C4-2B (cell line): ENCODE measurements at regions not wholly inside any gene's neighbourhood (a gene's known extent, or its start where the extent isn't known, plus 50 kb on each side); places are given as distances from the start of the nearest gene placed in this dataset.
"Not testable (repeated sequence)": the region's sequence is repeated elsewhere in the genome, so short reads cannot be mapped to it uniquely, and the experiment has no call there.

ENCODE experiments used
- CTCF ChIP-seq: fragments of 450-650 bp; conservative IDR thresholded peaks from 2 replicates; pipeline ENCODE4 v1.5.1; 2017; ENCODE audit warnings: mild to moderate bottlenecking
- ZFX ChIP-seq: fragments of 450-650 bp; IDR thresholded peaks from 2 replicates; pipeline ENCODE4 v1.6.1; 2017

- TF ChIP-seq CTCF, ZFX: not testable (repeated sequence)
These were observed 75.7 kb upstream of the TPTE start for GRCh38 chr21:10445685-10446084.
